H9 (cell line): ENCODE measurements at regions not wholly inside any gene's neighbourhood (a gene's known extent, or its start where the extent isn't known, plus 50 kb on each side); places are given as distances from the start of the nearest gene placed in this dataset.

ENCODE experiments used
- DNase-seq: peaks from one replicate; pipeline ENCODE4 v3.0.0-alpha.2; 2017
- H2AFZ ChIP-seq: one replicate; pipeline ENCODE4 v1.6.1; 2013; ENCODE audit warnings: mild to moderate bottlenecking, low read length, control low read depth, moderate library complexity
- H2AK5ac ChIP-seq: 2 replicates; pipeline ENCODE4 v1.6.1; 2013; ENCODE audit warnings: low read length, control low read depth, mixed read lengths; ENCODE audit not compliant: insufficient read length
- H2BK120ac ChIP-seq: one replicate; pipeline ENCODE4 v1.6.1; 2013; ENCODE audit warnings: low read depth, mild to moderate bottlenecking, low read length, control low read depth, inconsistent platforms; ENCODE audit not compliant: poor library complexity, severe bottlenecking
- H2BK12ac ChIP-seq: 2 replicates; pipeline ENCODE4 v1.6.1; 2013; ENCODE audit warnings: low read length, control low read depth, mixed read lengths, low read depth; ENCODE audit not compliant: insufficient read length
- H2BK15ac ChIP-seq: 2 replicates; pipeline ENCODE4 v1.6.1; 2013; ENCODE audit warnings: low read depth, low read length, control low read depth
- H2BK20ac ChIP-seq: one replicate; pipeline ENCODE4 v1.6.1; 2013; ENCODE audit warnings: low read depth, mild to moderate bottlenecking, low read length, control low read depth, inconsistent platforms; ENCODE audit not compliant: poor library complexity, severe bottlenecking
- H2BK5ac ChIP-seq: 2 replicates; pipeline ENCODE4 v1.6.1; 2013; ENCODE audit warnings: low read length, control low read depth, mixed read lengths; ENCODE audit not compliant: insufficient read length
- H3K14ac ChIP-seq: 2 replicates; pipeline ENCODE4 v1.6.1; 2013; ENCODE audit warnings: low read length, control low read depth; ENCODE audit not compliant: insufficient read depth
- H3K18ac ChIP-seq: 2 replicates; pipeline ENCODE4 v1.6.1; 2013; ENCODE audit warnings: low read depth, mild to moderate bottlenecking, mixed read lengths, low read length, control low read depth; ENCODE audit not compliant: insufficient read length
- H3K23ac ChIP-seq: 2 replicates; pipeline ENCODE4 v1.6.1; 2013; ENCODE audit warnings: low read length, control low read depth, mixed read lengths, low read depth; ENCODE audit not compliant: insufficient read length
- H3K23me2 ChIP-seq: 2 replicates; pipeline ENCODE4 v1.6.1; 2013; ENCODE audit warnings: low read depth, mild to moderate bottlenecking, mixed read lengths, low read length, control low read depth; ENCODE audit not compliant: insufficient read length, poor library complexity, severe bottlenecking
- H3K27ac ChIP-seq: 2 replicates; pipeline ENCODE4 v1.5.1; 2013; ENCODE audit warnings: low read length, control low read depth, mixed read lengths, low read depth; ENCODE audit not compliant: insufficient read length
- H3K27me3 ChIP-seq: 2 replicates; pipeline ENCODE4 v1.6.1; 2013; ENCODE audit warnings: low read length, control low read depth, inconsistent platforms; ENCODE audit not compliant: insufficient read depth
- H3K4ac ChIP-seq: 2 replicates; pipeline ENCODE4 v1.6.1; 2013; ENCODE audit warnings: low read depth, mild to moderate bottlenecking, control low read depth, inconsistent platforms, low read length, moderate library complexity
- H3K4me1 ChIP-seq: 2 replicates; pipeline ENCODE4 v1.6.1; 2013; ENCODE audit warnings: low read length, control low read depth, inconsistent platforms; ENCODE audit not compliant: insufficient read depth
- H3K4me2 ChIP-seq: 2 replicates; pipeline ENCODE4 v1.6.1; 2013; ENCODE audit warnings: low read length, control low read depth, mixed read lengths; ENCODE audit not compliant: insufficient read length, insufficient read depth
- H3K56ac ChIP-seq: 2 replicates; pipeline ENCODE4 v1.6.1; 2013; ENCODE audit warnings: low read depth, mild to moderate bottlenecking, mixed read lengths, low read length, control low read depth; ENCODE audit not compliant: insufficient read length
- H3K79me1 ChIP-seq: 2 replicates; pipeline ENCODE4 v1.6.1; 2013; ENCODE audit warnings: low read depth, mild to moderate bottlenecking, moderate library complexity, low read length, control low read depth, inconsistent platforms; ENCODE audit not compliant: insufficient read depth, poor library complexity, severe bottlenecking
- H3K79me2 ChIP-seq: 2 replicates; pipeline ENCODE4 v1.6.1; 2013; ENCODE audit warnings: low read length, control low read depth, inconsistent platforms; ENCODE audit not compliant: insufficient read depth
- H3K9ac ChIP-seq: 2 replicates; pipeline ENCODE4 v1.6.1; 2013; ENCODE audit warnings: low read length, control low read depth, mixed read lengths; ENCODE audit not compliant: insufficient read length; ENCODE audit errors: extremely low read depth
- H3K9me3 ChIP-seq: one replicate; pipeline ENCODE4 v1.6.1; 2013; ENCODE audit warnings: low read depth, low read length, inconsistent platforms; ENCODE audit not compliant: control insufficient read depth
- H3T11ph ChIP-seq: one replicate; pipeline ENCODE4 v1.6.1; 2013; ENCODE audit warnings: mild to moderate bottlenecking, low read length, control low read depth, inconsistent platforms
- H4K20me1 ChIP-seq: one replicate; pipeline ENCODE4 v1.6.1; 2013; ENCODE audit not compliant: control insufficient read depth, insufficient read length, insufficient read depth
- H4K5ac ChIP-seq: 2 replicates; pipeline ENCODE4 v1.6.1; 2013; ENCODE audit warnings: low read depth, mild to moderate bottlenecking, mixed read lengths, low read length, control low read depth; ENCODE audit not compliant: insufficient read length
- H4K8ac ChIP-seq: replicated peaks from 2 replicates; pipeline ENCODE4 v1.6.1; 2013; ENCODE audit warnings: low read length, control low read depth, mixed read lengths, low read depth; ENCODE audit not compliant: insufficient read length
- H4K91ac ChIP-seq: 2 replicates; pipeline ENCODE4 v1.6.1; 2013; ENCODE audit warnings: low read depth, mild to moderate bottlenecking, moderate library complexity, mixed read lengths, low read length, control low read depth; ENCODE audit not compliant: insufficient read length
- H3K27ac Mint-ChIP-seq, 3 experiments: 2 replicates in 2 of 3; 3 replicates in 1 of 3; pipeline ENCODE4 v1.8.0; 2020 to 2021; ENCODE audit warnings: mixed read lengths in 3 of 3, mild to moderate bottlenecking in 1 of 3, moderate library complexity in 1 of 3
- H3K27me3 Mint-ChIP-seq: 2 replicates; pipeline ENCODE4 v1.8.0; 2021; ENCODE audit warnings: low read depth, mild to moderate bottlenecking, moderate library complexity, mixed read lengths
- H3K36me3 Mint-ChIP-seq, 3 experiments: 2 replicates in 2 of 3; 3 replicates in 1 of 3; pipeline ENCODE4 v1.8.0; 2020 to 2021; ENCODE audit warnings: low read depth in 3 of 3, mixed read lengths in 3 of 3; ENCODE audit not compliant: insufficient read depth in 1 of 3
- H3K4me1 Mint-ChIP-seq, 2 experiments: 2 replicates each; pipeline ENCODE4 v1.8.0; 2020; ENCODE audit warnings: mixed read lengths in 2 of 2
- H3K4me3 Mint-ChIP-seq, 2 experiments: 2 replicates in 1 of 2; 3 replicates in 1 of 2; pipeline ENCODE4 v1.8.0; 2020 to 2021; ENCODE audit warnings: mild to moderate bottlenecking in 2 of 2, mixed read lengths in 2 of 2, moderate library complexity in 1 of 2
- H3K9me3 Mint-ChIP-seq, 2 experiments: 2 replicates in 1 of 2; 3 replicates in 1 of 2; pipeline ENCODE4 v1.8.0; 2020; ENCODE audit warnings: mild to moderate bottlenecking in 2 of 2, mixed read lengths in 2 of 2, moderate library complexity in 1 of 2
- WGBS: extraction: QIAGEN DNeasy Blood & Tissue Kit; methylation state at CpG from one replicate; pipeline ENCODE4 v1.1.7; 2013; ENCODE audit warnings: missing lambda C conversion rate, low lambda C conversion rate, mixed read lengths; ENCODE audit not compliant: insufficient read length; ENCODE audit errors: extremely low coverage; 5-methylcytosine and 5-hydroxymethylcytosine counted together
- TF ChIP-seq, protein P1 (sequence below): fragments of 200-600 bp; sonication (generic); conservative IDR thresholded peaks from 3 replicates; pipeline ENCODE4 v1.8.0; 2021; ENCODE audit warnings: antibody characterized with exemption, mild to moderate bottlenecking

DNA sequence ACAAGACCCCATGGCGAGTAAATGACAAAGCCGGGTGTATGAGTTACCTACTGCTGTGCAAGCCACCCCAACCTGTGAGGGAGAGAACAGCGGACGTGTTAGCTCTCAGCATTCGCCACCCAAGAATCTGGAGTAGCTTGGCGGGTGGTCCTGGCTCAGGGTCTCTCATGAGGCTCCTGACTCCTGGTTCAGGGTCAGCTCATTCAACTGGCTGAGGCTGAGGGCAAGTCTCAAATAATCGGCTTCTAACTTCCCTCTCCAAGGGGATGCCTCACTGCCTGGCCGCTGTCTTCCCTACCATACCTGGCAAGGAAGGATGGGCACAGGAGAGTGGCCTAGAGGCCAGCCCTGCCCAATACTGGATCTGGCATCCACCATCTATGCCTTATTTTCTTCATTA is 94.2 kb downstream of the HTR5A start:
- H3K4ac ChIP-seq, result no peak overlapping the region
- no peaks in the 10 kb centered on the region for H4K20me1 ChIP-seq
- no peak overlapping the region for H2BK5ac ChIP-seq
- no peak overlapping the region for H3T11ph ChIP-seq
- H3K27me3 ChIP-seq, result no peaks in the 10 kb centered on the region
- H3K27ac Mint-ChIP-seq, result no peak overlapping the region
- no peak overlapping the region for H3K27ac ChIP-seq
- H3K9me3 Mint-ChIP-seq, result no peaks in the 10 kb centered on the region; a peak in 1 of 5 replicates
- no peak overlapping the region for H2BK12ac ChIP-seq
- H3K4me1 Mint-ChIP-seq, result no peaks in the 10 kb centered on the region
- H2AK5ac ChIP-seq, result no peak overlapping the region
- no peaks in the 10 kb centered on the region for H3K9me3 ChIP-seq
- no peak overlapping the region for H3K23ac ChIP-seq
- no peak overlapping the region for H2BK120ac ChIP-seq
- H2BK15ac ChIP-seq, result no peak overlapping the region
- no peak overlapping the region for H4K8ac ChIP-seq
- H3K79me2 ChIP-seq, result no peaks in the 10 kb centered on the region
- H3K56ac ChIP-seq, result no peak overlapping the region
- no peak for DNase-seq
- no peak overlapping the region for H4K91ac ChIP-seq
- H3K23me2 ChIP-seq, result no peaks in the 10 kb centered on the region
- no peak overlapping the region for H2BK20ac ChIP-seq
- H3K9ac ChIP-seq, result no peak overlapping the region
- no peak overlapping the region for H3K4me2 ChIP-seq
- H3K18ac ChIP-seq, result no peak overlapping the region
- TF ChIP-seq, protein P1, sequence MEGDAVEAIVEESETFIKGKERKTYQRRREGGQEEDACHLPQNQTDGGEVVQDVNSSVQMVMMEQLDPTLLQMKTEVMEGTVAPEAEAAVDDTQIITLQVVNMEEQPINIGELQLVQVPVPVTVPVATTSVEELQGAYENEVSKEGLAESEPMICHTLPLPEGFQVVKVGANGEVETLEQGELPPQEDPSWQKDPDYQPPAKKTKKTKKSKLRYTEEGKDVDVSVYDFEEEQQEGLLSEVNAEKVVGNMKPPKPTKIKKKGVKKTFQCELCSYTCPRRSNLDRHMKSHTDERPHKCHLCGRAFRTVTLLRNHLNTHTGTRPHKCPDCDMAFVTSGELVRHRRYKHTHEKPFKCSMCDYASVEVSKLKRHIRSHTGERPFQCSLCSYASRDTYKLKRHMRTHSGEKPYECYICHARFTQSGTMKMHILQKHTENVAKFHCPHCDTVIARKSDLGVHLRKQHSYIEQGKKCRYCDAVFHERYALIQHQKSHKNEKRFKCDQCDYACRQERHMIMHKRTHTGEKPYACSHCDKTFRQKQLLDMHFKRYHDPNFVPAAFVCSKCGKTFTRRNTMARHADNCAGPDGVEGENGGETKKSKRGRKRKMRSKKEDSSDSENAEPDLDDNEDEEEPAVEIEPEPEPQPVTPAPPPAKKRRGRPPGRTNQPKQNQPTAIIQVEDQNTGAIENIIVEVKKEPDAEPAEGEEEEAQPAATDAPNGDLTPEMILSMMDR, result no peak
- peaks cover 2% of the 10 kb centered on the region; the same call in 1 of the 2 replicates for H3K27me3 Mint-ChIP-seq
- no CpG with 5 or more reads among the region's 8 CpGs for WGBS
- no peak overlapping the region for H3K4me3 Mint-ChIP-seq
- no peak overlapping the region for H3K14ac ChIP-seq
- H2AFZ ChIP-seq, result no peak overlapping the region
- no peaks in the 10 kb centered on the region for H3K79me1 ChIP-seq
- H3K36me3 Mint-ChIP-seq, result no peaks in the 10 kb centered on the region
- no peaks in the 10 kb centered on the region for H3K4me1 ChIP-seq
- H4K5ac ChIP-seq, result no peak overlapping the region
